CD14-positive monocyte (primary cell): ENCODE measurements at regions not wholly inside any gene's neighbourhood (a gene's known extent, or its start where the extent isn't known, plus 50 kb on each side); places are given as distances from the start of the nearest gene placed in this dataset.

Source experiments
- DNase-seq, 3 donors: peaks; one replicate each; pipeline ENCODE4 v3.0.0-alpha.2; 2011 to 2022
- H2AFZ ChIP-seq: 2 replicates; pipeline ENCODE4 v1.6.0; 2012; ENCODE audit warnings: mild to moderate bottlenecking, low read depth, low read length, inconsistent platforms; ENCODE audit not compliant: insufficient read depth, poor library complexity, severe bottlenecking
- H3K27ac ChIP-seq, 2 donors: 1 replicate in 1 of 2; 2 replicates in 1 of 2; pipeline ENCODE4 v1.5.1; 2012 to 2013; ENCODE audit warnings: low read length in 2 of 2, control low read depth in 1 of 2, inconsistent platforms in 1 of 2, low read depth in 1 of 2, mild to moderate bottlenecking in 1 of 2
- H3K27me3 ChIP-seq, 2 donors: one replicate each; pipeline versions ENCODE4 v1.6.0 to v1.6.1; 2011 to 2013; ENCODE audit warnings: low read length in 2 of 2; ENCODE audit not compliant: control insufficient read depth in 2 of 2, insufficient read depth in 2 of 2
- H3K36me3 ChIP-seq, 2 donors: replicated peaks in 1 of 2; 1 replicate in 1 of 2; 2 replicates in 1 of 2; pipeline versions ENCODE4 v1.5.1 to v1.6.1; 2012 to 2013; ENCODE audit warnings: low read length in 2 of 2, control low read depth in 1 of 2, inconsistent platforms in 1 of 2, mild to moderate bottlenecking in 1 of 2; ENCODE audit not compliant: insufficient read depth in 2 of 2, control insufficient read depth in 1 of 2
- H3K4me1 ChIP-seq, 2 donors: 1 replicate in 1 of 2; 2 replicates in 1 of 2; pipeline versions ENCODE4 v1.5.1 to v1.6.1; 2012 to 2013; ENCODE audit warnings: low read length in 2 of 2, control low read depth in 1 of 2, inconsistent platforms in 1 of 2, mild to moderate bottlenecking in 1 of 2, moderate library complexity in 1 of 2; ENCODE audit not compliant: insufficient read depth in 2 of 2, control insufficient read depth in 1 of 2
- H3K4me2 ChIP-seq: replicated peaks from 2 replicates; pipeline ENCODE3; 2012; ENCODE audit warnings: low read length, moderate library complexity, mild to moderate bottlenecking; ENCODE audit not compliant: poor library complexity, severe bottlenecking; ENCODE audit errors: extremely low read depth
- H3K4me3 ChIP-seq, 3 experiments: fragments of 200-600 bp in 1 of 3; sonication (generic) in 1 of 3; replicated peaks in 1 of 3; 1 replicate in 2 of 3; 2 replicates in 1 of 3; pipeline ENCODE4 v1.5.1; 2011 to 2013; ENCODE audit warnings: low read length in 3 of 3, mild to moderate bottlenecking in 3 of 3, control low read depth in 2 of 3, low read depth in 2 of 3, inconsistent platforms in 1 of 3, moderate library complexity in 1 of 3
- H3K79me2 ChIP-seq: 2 replicates; pipeline ENCODE4 v1.6.0; 2012; ENCODE audit warnings: mild to moderate bottlenecking, control low read depth, inconsistent platforms, low read length, moderate library complexity; ENCODE audit not compliant: insufficient read depth
- H3K9ac ChIP-seq: 2 replicates; pipeline ENCODE4 v1.6.0; 2017; ENCODE audit warnings: low read length, mild to moderate bottlenecking; ENCODE audit not compliant: insufficient read depth, poor library complexity, severe bottlenecking
- H3K9me3 ChIP-seq, 2 donors: replicated peaks in 1 of 2; 1 replicate in 1 of 2; 2 replicates in 1 of 2; pipeline versions ENCODE4 v1.5.1 to v1.6.1; 2012 to 2013; ENCODE audit warnings: low read length in 2 of 2, control low read depth in 1 of 2; ENCODE audit not compliant: control insufficient read depth in 1 of 2, insufficient read depth in 1 of 2
- H4K20me1 ChIP-seq: 2 replicates; pipeline ENCODE4 v1.6.0; 2012; ENCODE audit warnings: mild to moderate bottlenecking, low read length, control low read depth, moderate library complexity; ENCODE audit not compliant: insufficient read depth
- H3K27ac Mint-ChIP-seq, 7 donors: one replicate each; pipeline ENCODE4 v1.8.0; 2020; ENCODE audit warnings: mild to moderate bottlenecking in 7 of 7, mixed read lengths in 7 of 7, moderate library complexity in 6 of 7, inconsistent platforms in 2 of 7
- H3K27me3 Mint-ChIP-seq, 3 donors: one replicate each; pipeline ENCODE4 v1.8.0; 2021 to 2022; ENCODE audit warnings: low read depth in 3 of 3, mild to moderate bottlenecking in 3 of 3, mixed read lengths in 3 of 3, moderate library complexity in 3 of 3, inconsistent platforms in 1 of 3
- H3K36me3 Mint-ChIP-seq, 2 donors: one replicate each; pipeline ENCODE4 v1.8.0; 2020; ENCODE audit warnings: mixed read lengths in 2 of 2, inconsistent platforms in 1 of 2, mild to moderate bottlenecking in 1 of 2
- H3K4me1 Mint-ChIP-seq: one replicate; pipeline ENCODE4 v1.8.0; 2020; ENCODE audit warnings: mild to moderate bottlenecking, mixed read lengths
- H3K4me3 Mint-ChIP-seq, 2 donors: one replicate each; pipeline ENCODE4 v1.8.0; 2020; ENCODE audit warnings: mild to moderate bottlenecking in 2 of 2, mixed read lengths in 2 of 2, moderate library complexity in 1 of 2
- H3K9me3 Mint-ChIP-seq, 7 donors: one replicate each; pipeline ENCODE4 v1.8.0; 2020 to 2022; ENCODE audit warnings: mixed read lengths in 7 of 7, mild to moderate bottlenecking in 6 of 7, moderate library complexity in 6 of 7, inconsistent platforms in 2 of 7
- CTCF ChIP-seq: fragments of 200-600 bp; IDR thresholded peaks from one replicate; pipeline ENCODE4 v1.8.0; 2022; ENCODE audit warnings: antibody characterized with exemption, mild to moderate bottlenecking
- WGBS: methylation state at CpG from one replicate; pipeline ENCODE4 v1.1.5; 2013; ENCODE audit warnings: missing lambda C conversion rate; ENCODE audit not compliant: insufficient coverage; 5-methylcytosine and 5-hydroxymethylcytosine counted together
- intact Hi-C, 2 donors: fragments of 100-400 bp; cut with micrococcal nuclease; formaldehyde crosslinking; loops; one replicate each; pipeline versions ENCODE4 v1.15.0 to v1.15.1; 2023

GRCh38 chr7:112869111-112869774 is 79.0 kb upstream of the TMEM168 start:
- Histone ChIP-seq H2AFZ (no peak overlapping the region), H3K36me3 (no peaks in the 10 kb centered on the region), H3K9ac (no peak overlapping the region), H3K27ac (no peak overlapping the region), H3K79me2 (peaks cover 26% of the 10 kb centered on the region), H3K4me1 (no peaks in the 10 kb centered on the region), H4K20me1 (peaks cover 16% of the 10 kb centered on the region), H3K4me3 (no peak overlapping the region), H3K4me2 (no peak overlapping the region), H3K9me3 (no peaks in the 10 kb centered on the region), H3K27me3 (no peaks in the 10 kb centered on the region)
- 93% methylated on average over 9 of the region's 15 CpGs for WGBS
- intact Hi-C loops, result no loop called here
- no peaks in the 10 kb centered on the region for H3K27me3 Mint-ChIP-seq
- peak; percentile 87 for TF ChIP-seq CTCF
- DNase-seq, result peak; percentile 8 to 34 (median 18)
- H3K27ac Mint-ChIP-seq, result peak overlapping the region in 1 of 7 donors; percentile 13
- H3K4me3 Mint-ChIP-seq, result no peak overlapping the region
- peaks cover 2 to 5% of the 10 kb centered on the region in 2 donors for H3K36me3 Mint-ChIP-seq
- peaks cover 0 to 7% (median 3%) of the 10 kb centered on the region in 7 donors for H3K9me3 Mint-ChIP-seq
- H3K4me1 Mint-ChIP-seq, result peaks cover 7% of the 10 kb centered on the region

- DNase-seq, result no peak
- no peak for TF ChIP-seq CTCF
- intact Hi-C loops, result no loop called here
- Mint-ChIP-seq H3K27ac (peak overlapping the region in 2 of 7 donors; percentile 35 to 44), H3K4me1 (peaks cover 7% of the 10 kb centered on the region), H3K27me3 (no peaks in the 10 kb centered on the region), H3K4me3 (no peak overlapping the region), H3K9me3 (peaks cover 1 to 10% (median 3%) of the 10 kb centered on the region in 7 donors), H3K36me3 (peaks cover 2 to 5% of the 10 kb centered on the region in 2 donors)
- 93% methylated on average over 4 of the region's 4 CpGs for WGBS
- Histone ChIP-seq H3K27ac (no peak overlapping the region), H3K79me2 (peaks cover 25% of the 10 kb centered on the region), H3K27me3 (no peaks in the 10 kb centered on the region), H4K20me1 (peaks cover 16% of the 10 kb centered on the region), H3K4me1 (no peaks in the 10 kb centered on the region), H3K4me2 (no peak overlapping the region), H3K9me3 (no peaks in the 10 kb centered on the region), H3K4me3 (no peak overlapping the region), H2AFZ (no peak overlapping the region), H3K36me3 (no peaks in the 10 kb centered on the region), H3K9ac (no peak overlapping the region)
Measured at GRCh38 chr7:112868609-112869008, 78.4 kb upstream of the TMEM168 start.
